ENCODE measurements at regions not wholly inside any gene's neighbourhood (a gene's known extent, or its start where the extent isn't known, plus 50 kb on each side); places are given as distances from the start of the nearest gene placed in this dataset.

- no peaks in the 10 kb centered on the region for H3K36me3 ChIP-seq
- H3K4me3 ChIP-seq = no peak overlapping the region
- H3K4me1 ChIP-seq = 0 out of 20 replicates have a peak, but pooled peaks cover 0 to 3% (median 0%) of the 10 kb centered on the region in 10 experiments
- H3K9ac ChIP-seq = no peak overlapping the region
- H4K20me1 ChIP-seq = no peaks in the 10 kb centered on the region
- H3K4me2 ChIP-seq = no peak overlapping the region
- no peak for TF ChIP-seq Cebpa-rat (IDR thresholded peaks at IDR 0.05)
- no peaks in the 10 kb centered on the region for H3K9me3 ChIP-seq (replicated peaks in 1 of 11)
- no peak overlapping the region for H3K27ac ChIP-seq
- H3K27me3 ChIP-seq = no peaks in the 10 kb centered on the region
These were observed 461.7 kb downstream of the KLF12 start for GRCh38 chr13:73672492-73672891.

DNA sequence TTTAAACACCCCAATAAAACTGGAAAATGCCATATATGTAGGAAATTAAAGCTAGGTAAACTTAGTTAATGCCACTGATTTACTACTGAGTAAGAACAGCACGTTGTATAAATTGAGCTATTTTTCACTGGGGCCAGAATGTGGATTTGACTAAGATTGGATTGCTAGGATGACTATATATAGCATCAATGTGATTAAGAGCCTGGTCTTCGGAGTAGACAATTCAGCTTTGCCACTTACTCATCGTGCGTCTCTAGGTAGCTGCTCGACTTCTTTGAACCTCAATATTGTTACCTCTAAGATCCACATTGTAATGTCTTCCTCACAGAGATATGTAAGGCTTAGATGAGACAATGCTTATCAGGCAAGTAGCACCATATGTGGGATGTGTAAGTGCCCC is 462.5 kb downstream of the KLF12 start:
- H3K27me3 ChIP-seq = no peaks in the 10 kb centered on the region
- no peak overlapping the region for H3K4me3 ChIP-seq
- no peak overlapping the region for H3K9ac ChIP-seq
- H3K27ac ChIP-seq = no peak overlapping the region
- TF ChIP-seq Cebpa-rat (IDR thresholded peaks at IDR 0.05) = no peak
- H3K9me3 ChIP-seq (replicated peaks in 1 of 11) = no peaks in the 10 kb centered on the region
- no peaks in the 10 kb centered on the region for H4K20me1 ChIP-seq
- no peaks in the 10 kb centered on the region for H3K4me1 ChIP-seq
- H3K36me3 ChIP-seq = no peaks in the 10 kb centered on the region
- H3K4me2 ChIP-seq = no peak overlapping the region

- H3K9me3 ChIP-seq (replicated peaks in 1 of 11) = no peaks in the 10 kb centered on the region
- no peak overlapping the region for H3K4me3 ChIP-seq
- H3K4me2 ChIP-seq = no peak overlapping the region
- no peaks in the 10 kb centered on the region for H3K36me3 ChIP-seq
- H3K27me3 ChIP-seq = no peaks in the 10 kb centered on the region
- no peaks in the 10 kb centered on the region for H3K4me1 ChIP-seq
- no peak overlapping the region for H3K9ac ChIP-seq
- H4K20me1 ChIP-seq = no peaks in the 10 kb centered on the region
- TF ChIP-seq Cebpa-rat (IDR thresholded peaks at IDR 0.05) = no peak
- no peak overlapping the region for H3K27ac ChIP-seq
These were observed 463.2 kb downstream of the KLF12 start for GRCh38 chr13:73671011-73671410.

- no peak overlapping the region for H3K4me2 ChIP-seq
These were observed 466.4 kb downstream of the KLF12 start for GRCh38 chr13:73667756-73668155.

DNA sequence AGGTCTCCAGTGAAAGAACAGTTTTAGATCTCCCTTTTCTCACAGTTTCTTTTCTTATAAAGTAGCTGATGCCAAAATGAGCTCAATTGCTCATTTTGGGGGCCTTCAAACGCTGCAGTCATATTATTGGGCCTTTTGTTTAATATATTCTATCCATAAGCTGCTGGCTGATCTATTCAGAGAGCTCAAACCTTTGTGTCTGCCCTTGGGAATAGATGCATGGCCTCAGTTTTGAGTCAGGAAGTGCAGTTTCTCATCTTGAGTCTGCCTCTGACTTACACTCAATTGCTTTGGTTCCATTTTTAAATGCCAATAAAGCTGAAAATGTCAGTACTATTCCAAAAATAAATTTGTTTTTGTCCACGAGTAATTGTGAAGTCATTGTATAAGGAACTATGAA is 468.9 kb downstream of the KLF12 start:
- H3K4me2 ChIP-seq = peak overlapping the region in 2 of 11 experiments; percentile 0 to 19; a peak in 1 of 22 replicates
- H4K20me1 ChIP-seq = no peaks in the 10 kb centered on the region

More at GRCh38 chr13:73667756-73668155, 466.4 kb downstream of the KLF12 start:
- no peak overlapping the region for H3K4me3 ChIP-seq
- TF ChIP-seq Cebpa-rat (IDR thresholded peaks at IDR 0.05) = no peak
- no peaks in the 10 kb centered on the region for H3K27me3 ChIP-seq
- no peak overlapping the region for H3K9ac ChIP-seq
- H3K27ac ChIP-seq = no peak overlapping the region
- no peaks in the 10 kb centered on the region for H3K36me3 ChIP-seq
- H3K9me3 ChIP-seq (replicated peaks in 1 of 11) = no peaks in the 10 kb centered on the region
- no peaks in the 10 kb centered on the region for H4K20me1 ChIP-seq
- H3K4me1 ChIP-seq = peaks cover 0 to 9% (median 0%) of the 10 kb centered on the region in 10 experiments; a peak in 4 of 20 replicates

GRCh38 chr13:73664851-73665250 is 469.4 kb downstream of the KLF12 start:
- Histone ChIP-seq H3K36me3 (no peaks in the 10 kb centered on the region), H4K20me1 (no peaks in the 10 kb centered on the region), H3K9me3 (replicated peaks in 1 of 11) (peaks cover 0 to 14% (median 0%) of the 10 kb centered on the region in 11 experiments; a peak in 9 of 22 replicates), H3K27ac (no peak overlapping the region), H3K4me3 (no peak overlapping the region), H3K4me1 (peaks cover 0 to 9% (median 0%) of the 10 kb centered on the region in 10 experiments; a peak in 4 of 20 replicates), H3K4me2 (peak overlapping the region in 2 of 11 experiments; percentile 0 to 19; a peak in 1 of 22 replicates), H3K27me3 (no peaks in the 10 kb centered on the region), H3K9ac (no peak overlapping the region)
- TF ChIP-seq Cebpa-rat (IDR thresholded peaks at IDR 0.05) = no peak

More for the DNA sequence above, 468.9 kb downstream of the KLF12 start:
- Histone ChIP-seq H3K27ac (no peak overlapping the region), H3K4me1 (peaks cover 0 to 9% (median 0%) of the 10 kb centered on the region in 10 experiments; a peak in 4 of 20 replicates), H3K9me3 (replicated peaks in 1 of 11) (peaks cover 0 to 14% (median 0%) of the 10 kb centered on the region in 11 experiments; a peak in 9 of 22 replicates), H3K9ac (no peak overlapping the region), H3K4me3 (no peak overlapping the region), H3K36me3 (no peaks in the 10 kb centered on the region), H3K27me3 (no peaks in the 10 kb centered on the region)
- TF ChIP-seq Cebpa-rat (IDR thresholded peaks at IDR 0.05) = no peak

DNA sequence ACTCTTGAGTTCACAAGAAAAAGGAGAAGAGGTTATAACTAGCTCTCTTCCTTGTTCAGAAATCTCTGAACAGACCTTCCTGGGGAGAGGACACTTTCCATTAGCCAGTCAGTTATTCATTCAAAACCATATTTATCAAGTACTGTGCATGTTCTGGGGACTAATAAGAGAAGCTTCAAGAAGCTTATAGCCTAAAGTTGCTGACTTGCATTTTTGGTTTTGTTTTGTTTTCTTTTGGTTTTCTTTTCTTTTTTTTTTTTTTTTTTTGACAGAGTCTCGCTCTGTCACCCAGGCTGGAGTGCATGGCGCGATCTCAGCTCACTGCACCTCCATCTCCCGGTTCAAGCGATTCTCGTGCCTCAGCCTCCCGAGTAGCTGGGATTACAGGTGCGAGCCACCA is 471.4 kb downstream of the KLF12 start:
- no peaks in the 10 kb centered on the region for H4K20me1 ChIP-seq
- H3K36me3 ChIP-seq = no peaks in the 10 kb centered on the region
- H3K9ac ChIP-seq = no peak overlapping the region
- H3K4me1 ChIP-seq = peaks cover 0 to 9% (median 0%) of the 10 kb centered on the region in 10 experiments; a peak in 4 of 20 replicates
- H3K9me3 ChIP-seq (replicated peaks in 1 of 11) = peaks cover 0 to 14% (median 0%) of the 10 kb centered on the region in 11 experiments; a peak in 9 of 22 replicates
- H3K27ac ChIP-seq = no peak overlapping the region
- TF ChIP-seq Cebpa-rat (IDR thresholded peaks at IDR 0.05) = no peak
- no peak overlapping the region for H3K4me3 ChIP-seq
- no peaks in the 10 kb centered on the region for H3K27me3 ChIP-seq
- H3K4me2 ChIP-seq = no peak overlapping the region

DNA sequence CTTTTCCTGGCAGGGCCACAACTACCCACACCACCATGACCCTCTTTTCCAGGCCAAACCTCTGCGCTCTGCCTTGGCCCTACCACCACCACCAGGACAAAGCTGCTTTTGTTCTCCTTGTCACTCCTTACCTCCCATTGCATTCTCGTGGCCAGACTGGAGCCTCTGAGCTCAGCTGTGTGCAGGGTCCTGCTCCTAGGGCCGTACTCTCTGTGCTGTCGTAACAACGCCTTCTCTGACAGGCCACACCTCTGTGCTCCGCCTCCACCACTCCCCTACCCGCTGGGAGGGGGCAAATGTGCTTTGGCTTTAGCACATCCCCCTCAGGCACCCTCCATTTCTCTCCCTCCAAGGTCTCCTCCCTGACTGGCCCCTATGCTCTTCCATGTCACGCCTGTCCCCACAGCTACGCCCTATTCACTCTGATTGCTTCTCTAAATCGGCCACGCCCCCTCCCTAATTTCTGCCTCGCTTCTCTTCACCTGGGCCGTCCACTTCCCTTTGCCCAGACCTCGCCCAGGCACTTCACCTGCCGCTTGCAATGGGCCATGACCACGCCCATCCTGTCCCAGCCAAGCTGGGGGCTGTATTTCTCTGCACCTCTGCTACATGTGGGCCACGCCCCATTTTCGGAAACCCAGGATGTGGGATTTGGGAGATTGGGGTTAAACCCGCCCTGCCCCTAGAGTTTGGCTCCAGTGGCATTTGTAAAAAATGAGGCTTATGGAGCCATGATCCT is 472.3 kb downstream of the KLF12 start:
- Histone ChIP-seq H3K36me3 (no peaks in the 10 kb centered on the region), H4K20me1 (no peaks in the 10 kb centered on the region), H3K27me3 (no peaks in the 10 kb centered on the region), H3K9me3 (replicated peaks in 1 of 11) (peaks cover 0 to 14% (median 0%) of the 10 kb centered on the region in 11 experiments; a peak in 9 of 22 replicates), H3K4me2 (no peak overlapping the region), H3K4me3 (no peak overlapping the region), H3K27ac (no peak overlapping the region), H3K4me1 (peaks cover 0 to 9% (median 0%) of the 10 kb centered on the region in 10 experiments; a peak in 4 of 20 replicates), H3K9ac (no peak overlapping the region)
- no peak for TF ChIP-seq Cebpa-rat (IDR thresholded peaks at IDR 0.05)

GRCh38 chr13:73661066-73661465 is 473.1 kb downstream of the KLF12 start:
- no peak for TF ChIP-seq Cebpa-rat (IDR thresholded peaks at IDR 0.05)
- Histone ChIP-seq H3K27me3 (no peaks in the 10 kb centered on the region), H3K4me1 (peaks cover 0 to 9% (median 0%) of the 10 kb centered on the region in 10 experiments; a peak in 4 of 20 replicates), H4K20me1 (no peaks in the 10 kb centered on the region), H3K9ac (no peak overlapping the region), H3K9me3 (replicated peaks in 1 of 11) (peaks cover 0 to 14% (median 0%) of the 10 kb centered on the region in 11 experiments; a peak in 9 of 22 replicates), H3K4me3 (no peak overlapping the region), H3K36me3 (no peaks in the 10 kb centered on the region), H3K27ac (no peak overlapping the region), H3K4me2 (no peak overlapping the region)

Measured in BLaER1 treated with 17β-estradiol and CSF1 and Interleukin-3, amounts not matched to agents 10 nM and 100 nM (cell line).